NCI-H510A (cell line): ENCODE measurements at regions not wholly inside any gene's neighbourhood (a gene's known extent, or its start where the extent isn't known, plus 50 kb on each side); places are given as distances from the start of the nearest gene placed in this dataset.
"Not testable (repeated sequence)": the region's sequence is repeated elsewhere in the genome, so short reads cannot be mapped to it uniquely, and the experiment has no call there.

Experiments used
- DNase-seq: peaks from one replicate; lab custom pipeline; 2025; lab: John Stamatoyannopoulos, UW

- no peak for DNase-seq
Observed at GRCh38 chr4:64724689-64725088, 315.4 kb upstream of the TECRL start.

DNA sequence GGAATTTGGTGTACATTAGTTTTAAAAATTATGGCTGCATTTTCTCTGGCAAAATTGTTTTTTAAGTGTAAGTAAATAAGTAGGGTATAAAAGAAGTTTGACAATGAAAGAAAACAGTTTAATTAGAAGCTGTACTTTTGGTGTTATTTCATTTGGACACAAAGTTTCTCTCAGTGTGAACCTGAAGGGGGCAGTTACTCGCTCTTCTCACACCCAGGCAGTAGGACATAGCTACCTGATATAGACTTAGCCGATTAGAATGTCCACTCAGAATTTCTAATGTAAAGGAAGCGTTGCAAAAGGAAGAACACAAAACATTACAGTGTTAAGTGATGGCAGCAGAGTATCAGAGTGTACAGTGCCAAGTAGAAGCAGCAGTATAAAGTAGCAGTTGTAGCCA is 311.9 kb upstream of the TECRL start:
- no peak for DNase-seq

- no peak for DNase-seq
Observed at GRCh38 chr4:64718091-64718490, 308.8 kb upstream of the TECRL start.

DNA sequence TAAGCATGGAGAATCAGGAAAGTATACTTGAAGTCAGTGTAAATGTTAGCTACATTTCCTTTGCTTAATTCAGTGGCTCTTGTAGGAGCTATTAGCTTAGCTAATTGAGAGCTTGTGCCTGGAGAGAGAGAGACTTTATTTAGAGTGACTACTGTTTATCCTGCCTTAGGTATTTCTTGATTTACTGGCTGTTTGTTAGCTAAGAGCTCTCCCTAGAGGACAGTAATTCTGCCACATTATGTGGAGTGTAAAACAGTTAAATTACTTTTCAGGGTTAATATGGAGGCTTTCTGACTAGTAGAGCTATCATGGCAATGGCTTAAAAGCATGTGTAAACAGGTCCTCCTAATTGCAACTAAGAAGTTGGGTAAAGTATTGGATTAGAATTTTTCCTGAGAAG is 306.5 kb upstream of the TECRL start:
- DNase-seq: no peak

- DNase-seq: no peak
Observed at GRCh38 chr4:64713256-64713840, 304.1 kb upstream of the TECRL start.

- no peak for DNase-seq
Observed at GRCh38 chr4:64712590-64712989, 303.3 kb upstream of the TECRL start.

GRCh38 chr4:64705989-64706388 is 296.7 kb upstream of the TECRL start:
- no peak for DNase-seq

- DNase-seq: no peak
Observed at GRCh38 chr4:64698171-64698570, 288.9 kb upstream of the TECRL start.

DNA sequence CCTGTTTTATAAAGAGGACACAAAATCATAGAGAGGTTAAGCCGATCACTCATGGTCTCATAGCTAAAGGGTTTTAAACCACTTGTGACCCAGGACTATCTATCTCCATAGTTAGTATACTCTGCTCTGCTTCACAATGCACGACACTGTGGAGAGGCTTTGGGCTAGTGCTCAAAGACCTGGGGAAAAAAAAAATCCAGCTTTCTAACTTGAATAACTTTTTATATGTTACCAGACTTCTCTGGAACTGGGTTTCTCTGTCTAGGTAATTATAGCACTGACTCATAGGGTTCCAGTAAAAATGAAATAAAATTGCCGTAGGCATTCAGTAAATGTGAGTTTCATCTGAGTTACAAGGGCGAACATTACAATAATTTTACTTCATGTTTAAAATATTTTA is 273.7 kb upstream of the TECRL start:
- DNase-seq: no peak

- DNase-seq: no peak
Observed at GRCh38 chr4:64682481-64682880, 273.2 kb upstream of the TECRL start.

DNA sequence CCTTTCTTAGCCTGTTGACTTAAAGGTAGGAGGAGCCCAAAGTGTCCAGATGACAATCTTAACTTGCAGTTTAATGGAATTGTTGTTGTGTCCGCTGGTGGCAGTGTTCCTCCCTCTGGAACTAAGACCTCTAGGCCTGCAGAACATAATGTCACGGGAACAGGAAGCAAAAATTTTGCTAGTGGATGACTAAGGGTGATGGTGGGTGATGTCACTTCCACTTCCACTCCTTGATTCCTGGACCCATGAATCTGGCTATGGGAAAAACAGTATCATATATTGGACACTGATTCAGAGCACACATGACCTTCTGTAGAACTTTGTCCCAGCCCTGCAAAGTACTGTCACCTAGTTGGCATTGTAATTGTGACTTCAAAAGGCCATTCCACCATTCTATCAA is 263.9 kb upstream of the TECRL start:
- DNase-seq: not testable (repeated sequence)

DNA sequence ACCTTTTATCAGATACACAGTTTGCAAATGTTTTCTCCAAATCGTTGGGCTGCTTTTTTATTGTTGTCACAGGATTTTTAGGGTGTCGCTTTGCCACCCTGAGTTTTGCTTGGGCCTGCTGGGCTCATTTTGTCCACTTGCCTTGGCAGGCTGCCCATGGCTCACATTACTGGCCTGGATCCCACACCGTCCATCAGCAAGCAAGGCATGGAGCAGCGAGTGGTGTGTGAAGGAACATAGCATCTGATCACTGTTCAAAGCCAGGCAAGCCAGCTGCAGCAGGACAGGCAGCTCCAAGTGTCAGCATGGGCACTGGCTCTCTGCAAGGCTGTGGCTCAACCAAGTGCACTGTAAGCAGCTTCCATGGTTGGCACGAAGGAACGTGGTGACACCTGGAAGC is 261.4 kb upstream of the TECRL start:
- DNase-seq: no peak

DNA sequence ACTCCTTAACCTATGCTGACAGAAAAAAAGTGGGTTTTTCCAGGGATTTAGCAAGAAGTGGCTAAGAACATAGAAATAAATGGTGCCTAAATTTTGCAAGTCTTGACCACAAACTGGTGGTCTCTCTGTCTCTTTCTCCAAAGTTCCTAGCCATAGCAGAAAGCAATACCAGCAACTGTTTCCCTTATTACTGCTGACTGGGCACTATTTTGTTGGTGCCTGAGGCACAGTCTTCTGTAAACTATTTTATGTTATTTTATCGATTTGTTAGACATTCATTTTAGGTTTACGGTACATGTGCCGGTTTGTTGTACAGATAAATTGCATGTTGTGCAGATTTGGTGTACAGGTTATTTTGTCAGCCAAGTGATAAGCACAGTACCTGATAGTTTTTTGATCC is 234.6 kb upstream of the TECRL start:
- DNase-seq: no peak

- no peak for DNase-seq
Observed at GRCh38 chr4:64642936-64643335, 233.7 kb upstream of the TECRL start.

DNA sequence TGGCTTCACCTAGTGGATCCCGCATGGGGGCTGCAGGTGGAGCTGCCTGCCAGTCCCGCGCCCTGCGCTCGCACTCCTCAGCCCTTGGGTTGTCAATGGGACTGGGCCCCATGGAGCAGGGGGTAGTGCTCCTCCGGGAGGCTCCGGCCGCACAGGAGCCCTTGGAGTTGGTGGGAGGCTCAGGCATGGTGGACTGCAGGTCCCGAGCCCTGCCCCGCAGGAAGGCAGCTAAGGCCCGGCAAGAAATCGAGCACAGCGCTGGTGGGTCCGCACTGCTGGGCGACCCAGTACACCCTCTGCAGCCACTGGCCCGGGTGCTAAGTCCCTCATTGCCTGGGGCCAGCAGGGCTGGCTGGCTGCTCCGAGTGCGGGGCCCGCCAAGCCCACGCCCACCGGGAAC is 231.2 kb upstream of the TECRL start:
- not testable (repeated sequence) for DNase-seq

DNA sequence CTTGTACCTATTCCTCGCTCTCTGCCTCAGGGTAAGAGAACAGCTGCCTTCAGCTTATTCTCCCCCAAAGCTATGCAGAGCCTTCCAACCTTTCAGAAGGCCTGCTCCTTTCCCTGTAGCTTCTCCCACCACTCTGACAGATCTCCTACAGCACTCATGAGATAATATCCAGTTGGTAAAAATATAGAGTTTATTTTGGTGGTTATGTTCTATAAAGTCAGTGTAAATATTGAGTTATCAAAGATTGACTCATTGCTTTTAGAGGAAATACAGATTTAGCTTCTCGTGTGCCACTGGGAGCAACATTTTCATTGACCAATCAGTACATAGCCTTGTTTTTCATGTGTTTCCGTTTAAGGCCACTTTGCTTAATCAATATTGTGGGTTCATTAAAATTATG is 216.2 kb upstream of the TECRL start:
- DNase-seq: no peak

DNA sequence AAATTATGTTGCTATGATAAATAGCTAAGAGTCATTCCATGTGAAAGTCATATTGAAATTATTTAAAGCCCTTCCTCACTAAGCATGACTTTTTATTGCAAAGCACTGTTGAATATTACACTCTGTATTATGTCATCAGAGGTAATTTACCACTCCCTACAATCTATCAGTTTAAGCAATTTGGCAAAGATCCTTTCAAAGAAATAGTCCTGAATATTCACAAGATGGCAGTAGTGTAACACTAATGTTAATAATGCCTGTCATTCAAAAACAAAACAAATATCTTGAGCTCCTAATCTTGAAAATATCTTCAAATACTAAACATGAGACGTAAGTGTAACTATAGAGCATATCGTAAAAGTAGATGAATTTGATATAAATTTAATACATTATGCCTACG is 208.6 kb upstream of the TECRL start:
- DNase-seq: no peak

DNA sequence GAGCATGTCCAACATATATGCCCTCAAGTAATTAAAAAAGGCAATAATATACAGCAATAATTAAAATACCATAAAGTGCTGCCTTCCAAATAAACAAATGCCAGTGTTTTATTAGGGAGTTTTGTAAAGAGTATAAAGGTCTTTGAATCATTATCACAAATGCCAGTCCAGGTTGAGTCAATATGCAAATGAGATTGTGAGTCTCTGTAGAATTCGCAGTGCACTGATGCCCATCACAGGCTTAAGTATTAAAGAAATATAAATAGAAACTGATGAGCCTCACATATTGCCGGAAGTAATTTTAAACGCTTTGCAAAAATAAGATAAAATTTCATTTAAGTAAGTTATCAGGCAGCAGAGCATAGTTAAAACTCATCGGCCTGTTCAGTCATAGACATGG is 205.0 kb upstream of the TECRL start:
- no peak for DNase-seq

DNA sequence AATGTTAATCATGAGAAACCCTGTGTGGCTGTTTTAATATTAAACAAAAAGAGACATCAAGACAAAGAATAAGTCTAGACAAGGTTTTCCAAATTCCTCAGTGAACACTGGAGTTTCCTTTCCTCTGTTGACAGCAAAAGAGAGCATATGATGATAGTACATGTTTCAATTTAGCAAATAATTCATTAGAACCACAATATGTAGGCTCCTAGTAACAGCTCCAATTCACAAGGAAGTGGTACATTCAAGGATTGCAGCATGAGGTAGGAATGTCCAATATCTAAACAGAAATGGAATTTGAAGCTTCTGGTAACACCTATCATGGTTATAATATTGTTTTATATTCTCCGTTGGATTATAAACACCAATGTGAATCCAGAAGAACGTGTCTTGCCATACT is 203.8 kb upstream of the TECRL start:
- no peak for DNase-seq

DNA sequence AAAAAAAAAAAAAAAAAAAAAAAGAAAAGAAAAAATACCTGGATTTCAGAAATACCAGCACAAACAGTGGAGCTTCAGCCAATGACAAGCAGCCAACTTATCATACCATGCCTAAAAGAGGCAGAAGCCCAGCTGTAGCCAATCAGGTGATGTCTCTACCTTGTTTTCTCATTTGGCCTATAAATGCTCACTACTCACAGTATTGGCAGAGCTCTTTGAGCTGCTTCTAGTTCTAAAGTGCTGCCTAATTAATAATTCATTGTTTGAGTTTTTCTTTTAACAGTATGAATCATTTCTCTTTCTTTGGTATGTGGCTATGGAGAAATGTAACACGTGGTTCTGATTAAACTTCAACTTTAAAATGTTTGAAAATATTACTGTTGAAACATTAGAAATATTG is 188.8 kb upstream of the TECRL start:
- DNase-seq: no peak

GRCh38 chr4:64594723-64595122 is 185.5 kb upstream of the TECRL start:
- DNase-seq: no peak

GRCh38 chr4:64588507-64588906 is 179.3 kb upstream of the TECRL start:
- no peak for DNase-seq

DNA sequence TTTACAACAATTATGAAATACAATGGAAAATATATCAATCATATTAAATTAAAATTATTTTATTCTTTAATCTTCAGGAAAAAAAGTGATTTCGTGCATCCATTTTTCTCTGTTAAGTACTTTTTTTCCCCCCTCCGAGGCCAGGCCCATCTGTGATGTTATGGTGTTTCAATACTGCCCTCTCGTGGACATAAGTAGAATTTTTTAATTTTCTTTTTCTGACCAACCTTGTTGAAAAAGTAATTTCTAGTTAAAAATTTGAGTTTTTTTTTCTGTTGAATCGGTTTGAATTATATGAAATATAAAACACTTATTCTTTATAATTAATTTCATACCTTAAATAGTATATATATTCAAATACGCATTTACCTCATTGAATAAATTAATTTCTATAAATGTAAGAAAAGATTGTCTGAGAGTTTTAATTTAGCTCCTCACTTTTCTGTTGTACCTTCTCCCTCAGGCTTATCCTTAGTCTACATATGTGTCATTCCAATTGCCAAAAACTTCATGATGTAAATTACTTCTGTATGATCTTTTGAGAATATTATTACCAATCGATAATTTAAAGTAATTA is 175.8 kb upstream of the TECRL start:
- DNase-seq: no peak

- no peak for DNase-seq
Observed at GRCh38 chr4:64584125-64584524, 174.9 kb upstream of the TECRL start.

GRCh38 chr4:64582492-64582891 is 173.2 kb upstream of the TECRL start:
- DNase-seq: no peak
